ENCODE measurements at regions not wholly inside any gene's neighbourhood (a gene's known extent, or its start where the extent isn't known, plus 50 kb on each side); places are given as distances from the start of the nearest gene placed in this dataset.

- no peaks in the 10 kb centered on the region for H3K79me2 ChIP-seq (ENCODE audit: insufficient read depth, low read length)
- no peaks in the 10 kb centered on the region for H3K4me1 ChIP-seq (ENCODE audit: insufficient read depth, low read length, severe bottlenecking)
- H3K4me2 ChIP-seq (ENCODE audit: low read length), result no peak overlapping the region
- no peaks in the 10 kb centered on the region for H3K27me3 ChIP-seq (ENCODE audit: insufficient read depth, low read length)
- H3K4me3 ChIP-seq (ENCODE audit: low read depth, low read length, poor library complexity, severe bottlenecking), result no peak overlapping the region
- H4K20me1 ChIP-seq (ENCODE audit: insufficient read depth, low read length), result no peaks in the 10 kb centered on the region
- H2AFZ ChIP-seq (ENCODE audit: low read length), result no peak overlapping the region
- H3K27ac ChIP-seq (ENCODE audit: low read depth, low read length, poor library complexity, severe bottlenecking), result no peak overlapping the region
- no peak overlapping the region for H3K9ac ChIP-seq (ENCODE audit: low read length)
- no peaks in the 10 kb centered on the region for H3K9me3 ChIP-seq (ENCODE audit: low read length)
- H3F3A ChIP-seq (ENCODE audit: insufficient read depth, low read length), result no peaks in the 10 kb centered on the region
- H3K36me3 ChIP-seq (ENCODE audit: insufficient read depth, low read length), result no peaks in the 10 kb centered on the region
- TF ChIP-seq CTCF (IDR thresholded peaks at IDR 0.05; ENCODE audit: low read length) (no peak), EZH2 (IDR thresholded peaks at IDR 0.05; ENCODE audit: borderline replicate concordance, low read length) (no peak)
- H3K9me2 ChIP-seq (ENCODE audit: low read depth, low read length), result no peaks in the 10 kb centered on the region
Observed at GRCh38 chr18:34350778-34351177, 126.1 kb upstream of the NOL4 start.

GRCh38 chr18:34352385-34353163 lies 127.9 kb upstream of the NOL4 start:
- no peaks in the 10 kb centered on the region for H3F3A ChIP-seq (ENCODE audit: insufficient read depth, low read length)
- H2AFZ ChIP-seq (ENCODE audit: low read length), result no peak overlapping the region
- no peak overlapping the region for H3K4me3 ChIP-seq (ENCODE audit: low read depth, low read length, poor library complexity, severe bottlenecking)
- H3K27ac ChIP-seq (ENCODE audit: low read depth, low read length, poor library complexity, severe bottlenecking), result no peak overlapping the region
- H3K27me3 ChIP-seq (ENCODE audit: insufficient read depth, low read length), result no peaks in the 10 kb centered on the region
- H3K4me2 ChIP-seq (ENCODE audit: low read length), result no peak overlapping the region
- no peaks in the 10 kb centered on the region for H3K4me1 ChIP-seq (ENCODE audit: insufficient read depth, low read length, severe bottlenecking)
- no peaks in the 10 kb centered on the region for H3K36me3 ChIP-seq (ENCODE audit: insufficient read depth, low read length)
- H4K20me1 ChIP-seq (ENCODE audit: insufficient read depth, low read length), result no peaks in the 10 kb centered on the region
- H3K79me2 ChIP-seq (ENCODE audit: insufficient read depth, low read length), result no peaks in the 10 kb centered on the region
- no peak overlapping the region for H3K9ac ChIP-seq (ENCODE audit: low read length)
- H3K9me3 ChIP-seq (ENCODE audit: low read length), result no peaks in the 10 kb centered on the region
- H3K9me2 ChIP-seq (ENCODE audit: low read depth, low read length), result no peaks in the 10 kb centered on the region
- no peak for TF ChIP-seq EZH2 (IDR thresholded peaks at IDR 0.05; ENCODE audit: borderline replicate concordance, low read length)
- TF ChIP-seq CTCF (IDR thresholded peaks at IDR 0.05; ENCODE audit: low read length), result no peak

GRCh38 chr18:34354351-34354750 lies 129.6 kb upstream of the NOL4 start:
- no peaks in the 10 kb centered on the region for H3F3A ChIP-seq (ENCODE audit: insufficient read depth, low read length)
- no peaks in the 10 kb centered on the region for H4K20me1 ChIP-seq (ENCODE audit: insufficient read depth, low read length)
- no peaks in the 10 kb centered on the region for H3K36me3 ChIP-seq (ENCODE audit: insufficient read depth, low read length)
- H3K9ac ChIP-seq (ENCODE audit: low read length), result no peak overlapping the region
- no peaks in the 10 kb centered on the region for H3K9me2 ChIP-seq (ENCODE audit: low read depth, low read length)
- H3K27me3 ChIP-seq (ENCODE audit: insufficient read depth, low read length), result no peaks in the 10 kb centered on the region
- no peaks in the 10 kb centered on the region for H3K79me2 ChIP-seq (ENCODE audit: insufficient read depth, low read length)
- H2AFZ ChIP-seq (ENCODE audit: low read length), result no peak overlapping the region
- no peaks in the 10 kb centered on the region for H3K4me1 ChIP-seq (ENCODE audit: insufficient read depth, low read length, severe bottlenecking)
- H3K27ac ChIP-seq (ENCODE audit: low read depth, low read length, poor library complexity, severe bottlenecking), result no peak overlapping the region
- TF ChIP-seq EZH2 (IDR thresholded peaks at IDR 0.05; ENCODE audit: borderline replicate concordance, low read length) (no peak), CTCF (IDR thresholded peaks at IDR 0.05; ENCODE audit: low read length) (no peak)
- H3K4me2 ChIP-seq (ENCODE audit: low read length), result no peak overlapping the region
- H3K4me3 ChIP-seq (ENCODE audit: low read depth, low read length, poor library complexity, severe bottlenecking), result no peak overlapping the region
- H3K9me3 ChIP-seq (ENCODE audit: low read length), result no peaks in the 10 kb centered on the region
